ENCODE measurements at regions not wholly inside any gene's neighbourhood (a gene's known extent, or its start where the extent isn't known, plus 50 kb on each side); places are given as distances from the start of the nearest gene placed in this dataset.

DNA sequence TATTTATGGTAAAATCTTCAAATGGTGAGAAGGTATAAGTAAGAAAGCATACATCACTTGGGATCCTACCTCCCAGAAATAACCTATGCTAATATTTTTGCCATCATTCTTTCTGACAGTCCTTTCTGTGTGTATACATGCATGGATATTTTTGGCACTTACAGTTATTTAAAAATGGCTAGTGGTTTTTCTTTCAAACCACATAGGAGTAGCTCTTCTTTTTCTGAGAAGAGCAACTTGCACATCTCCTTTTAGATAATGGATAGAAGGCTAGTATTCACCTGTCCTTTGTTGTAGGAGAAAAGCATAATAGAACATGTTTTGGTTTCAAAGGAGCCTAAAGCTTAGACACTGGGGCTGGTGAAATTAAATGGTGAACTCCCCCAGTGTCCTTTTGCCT lies 87.3 kb downstream of the EMP1 start:
- no peak overlapping the region for H3K4me3 Mint-ChIP-seq (ENCODE audit: unreplicated experiment)
- H3K36me3 Mint-ChIP-seq (ENCODE audit: unreplicated experiment): no peaks in the 10 kb centered on the region
- H3K27ac Mint-ChIP-seq (ENCODE audit: unreplicated experiment): no peak overlapping the region
- no peaks in the 10 kb centered on the region for H3K4me1 Mint-ChIP-seq (ENCODE audit: unreplicated experiment)
- no peak for DNase-seq (ENCODE audit: extremely low spot score, unreplicated experiment)
- peaks cover 24% of the 10 kb centered on the region for H3K27me3 Mint-ChIP-seq (ENCODE audit: unreplicated experiment)
- TF ChIP-seq, protein P1, sequence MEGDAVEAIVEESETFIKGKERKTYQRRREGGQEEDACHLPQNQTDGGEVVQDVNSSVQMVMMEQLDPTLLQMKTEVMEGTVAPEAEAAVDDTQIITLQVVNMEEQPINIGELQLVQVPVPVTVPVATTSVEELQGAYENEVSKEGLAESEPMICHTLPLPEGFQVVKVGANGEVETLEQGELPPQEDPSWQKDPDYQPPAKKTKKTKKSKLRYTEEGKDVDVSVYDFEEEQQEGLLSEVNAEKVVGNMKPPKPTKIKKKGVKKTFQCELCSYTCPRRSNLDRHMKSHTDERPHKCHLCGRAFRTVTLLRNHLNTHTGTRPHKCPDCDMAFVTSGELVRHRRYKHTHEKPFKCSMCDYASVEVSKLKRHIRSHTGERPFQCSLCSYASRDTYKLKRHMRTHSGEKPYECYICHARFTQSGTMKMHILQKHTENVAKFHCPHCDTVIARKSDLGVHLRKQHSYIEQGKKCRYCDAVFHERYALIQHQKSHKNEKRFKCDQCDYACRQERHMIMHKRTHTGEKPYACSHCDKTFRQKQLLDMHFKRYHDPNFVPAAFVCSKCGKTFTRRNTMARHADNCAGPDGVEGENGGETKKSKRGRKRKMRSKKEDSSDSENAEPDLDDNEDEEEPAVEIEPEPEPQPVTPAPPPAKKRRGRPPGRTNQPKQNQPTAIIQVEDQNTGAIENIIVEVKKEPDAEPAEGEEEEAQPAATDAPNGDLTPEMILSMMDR (IDR thresholded peaks at IDR 0.05): no peak
- no peaks in the 10 kb centered on the region for H3K9me3 Mint-ChIP-seq (ENCODE audit: unreplicated experiment)

DNA sequence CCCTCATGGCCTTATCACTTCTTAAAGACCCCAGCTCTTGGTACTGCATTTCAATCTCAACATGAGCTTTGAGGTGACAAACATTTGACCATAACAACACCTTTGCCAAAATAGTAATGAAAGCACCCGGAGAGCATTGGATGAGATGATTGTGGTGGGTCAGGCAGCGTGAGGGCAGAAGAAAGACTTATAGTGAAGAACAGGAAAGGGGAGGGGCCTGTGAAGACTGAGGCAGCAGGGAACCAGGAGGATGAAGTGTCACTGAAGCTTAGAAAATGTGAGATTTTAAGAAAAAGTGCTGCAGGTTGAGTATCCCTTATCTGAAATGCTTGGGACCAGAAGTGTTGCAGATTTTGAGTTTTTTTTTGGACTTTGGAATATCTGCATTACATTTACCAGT lies 86.3 kb downstream of the EMP1 start:
- Mint-ChIP-seq H3K27ac (ENCODE audit: unreplicated experiment) (no peak overlapping the region), H3K4me1 (ENCODE audit: unreplicated experiment) (peaks cover 5% of the 10 kb centered on the region), H3K4me3 (ENCODE audit: unreplicated experiment) (no peak overlapping the region), H3K27me3 (ENCODE audit: unreplicated experiment) (peaks cover 26% of the 10 kb centered on the region), H3K36me3 (ENCODE audit: unreplicated experiment) (no peaks in the 10 kb centered on the region), H3K9me3 (ENCODE audit: unreplicated experiment) (no peaks in the 10 kb centered on the region)
- TF ChIP-seq, protein P1 (IDR thresholded peaks at IDR 0.05): no peak
- DNase-seq (ENCODE audit: extremely low spot score, unreplicated experiment): no peak

DNA sequence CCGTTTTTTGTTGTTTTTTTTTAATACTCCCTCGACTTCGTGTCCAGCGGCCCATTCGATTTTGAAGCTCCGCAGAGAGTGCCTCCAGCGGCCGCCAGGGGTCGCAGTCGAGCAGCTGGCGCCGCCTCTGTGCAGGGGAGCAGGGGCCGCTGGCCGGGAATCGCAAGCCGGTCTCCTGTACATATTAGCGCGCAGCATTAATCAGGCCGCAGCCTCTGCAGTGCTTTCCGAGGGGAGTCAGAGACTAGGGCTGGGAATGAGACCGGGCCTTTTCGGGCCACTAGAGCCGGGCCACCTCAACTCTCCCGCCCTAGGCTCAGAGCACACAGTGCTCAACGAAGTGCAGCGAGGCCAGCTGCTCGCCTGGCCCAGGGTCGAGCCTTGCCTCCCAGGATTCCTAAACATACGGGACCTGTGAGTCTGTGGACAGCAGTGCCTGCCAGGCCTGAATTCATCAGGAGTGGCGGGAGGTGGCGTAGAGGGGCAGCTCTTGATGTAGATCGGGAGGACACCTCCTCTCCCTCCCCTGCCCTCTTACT lies 81.8 kb downstream of the EMP1 start:
- Mint-ChIP-seq H3K4me3 (ENCODE audit: unreplicated experiment) (no peak overlapping the region), H3K36me3 (ENCODE audit: unreplicated experiment) (no peaks in the 10 kb centered on the region)
- TF ChIP-seq, protein P1 (IDR thresholded peaks at IDR 0.05): peak; percentile 98

DNA sequence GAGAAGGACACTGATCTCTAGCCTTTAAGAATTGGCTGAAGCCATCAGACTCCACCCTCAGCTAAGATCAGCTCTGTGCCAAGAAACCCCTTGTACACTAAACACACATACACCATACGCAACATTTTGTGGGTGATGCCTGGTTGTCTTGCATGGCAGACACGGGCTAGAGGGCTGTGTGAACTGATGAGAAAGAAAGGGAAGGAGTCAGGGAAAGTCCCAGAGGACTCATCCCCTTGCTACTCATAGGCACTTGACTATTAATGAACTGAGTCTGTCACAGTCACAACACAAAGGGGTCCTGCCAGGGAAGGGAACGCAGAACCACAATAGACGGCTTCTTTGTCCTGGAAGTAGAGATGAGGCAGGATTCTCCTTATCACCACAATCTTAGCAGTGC lies 80.8 kb downstream of the EMP1 start:
- Mint-ChIP-seq H3K27ac (ENCODE audit: unreplicated experiment) (no peak overlapping the region), H3K4me1 (ENCODE audit: unreplicated experiment) (peaks cover 7% of the 10 kb centered on the region), H3K27me3 (ENCODE audit: unreplicated experiment) (peaks cover 43% of the 10 kb centered on the region), H3K9me3 (ENCODE audit: unreplicated experiment) (no peaks in the 10 kb centered on the region), H3K4me3 (ENCODE audit: unreplicated experiment) (no peak overlapping the region), H3K36me3 (ENCODE audit: unreplicated experiment) (no peaks in the 10 kb centered on the region)
- TF ChIP-seq, protein P1 (IDR thresholded peaks at IDR 0.05): no peak
- no peak for DNase-seq (ENCODE audit: extremely low spot score, unreplicated experiment)

More for the DNA sequence above, 81.8 kb downstream of the EMP1 start:
- H3K9me3 Mint-ChIP-seq (ENCODE audit: unreplicated experiment): no peaks in the 10 kb centered on the region
- H3K27ac Mint-ChIP-seq (ENCODE audit: unreplicated experiment): no peak overlapping the region
- peaks cover 36% of the 10 kb centered on the region for H3K27me3 Mint-ChIP-seq (ENCODE audit: unreplicated experiment)
- H3K4me1 Mint-ChIP-seq (ENCODE audit: unreplicated experiment): peaks cover 7% of the 10 kb centered on the region
- peak; percentile 93 for DNase-seq (ENCODE audit: extremely low spot score, unreplicated experiment)

DNA sequence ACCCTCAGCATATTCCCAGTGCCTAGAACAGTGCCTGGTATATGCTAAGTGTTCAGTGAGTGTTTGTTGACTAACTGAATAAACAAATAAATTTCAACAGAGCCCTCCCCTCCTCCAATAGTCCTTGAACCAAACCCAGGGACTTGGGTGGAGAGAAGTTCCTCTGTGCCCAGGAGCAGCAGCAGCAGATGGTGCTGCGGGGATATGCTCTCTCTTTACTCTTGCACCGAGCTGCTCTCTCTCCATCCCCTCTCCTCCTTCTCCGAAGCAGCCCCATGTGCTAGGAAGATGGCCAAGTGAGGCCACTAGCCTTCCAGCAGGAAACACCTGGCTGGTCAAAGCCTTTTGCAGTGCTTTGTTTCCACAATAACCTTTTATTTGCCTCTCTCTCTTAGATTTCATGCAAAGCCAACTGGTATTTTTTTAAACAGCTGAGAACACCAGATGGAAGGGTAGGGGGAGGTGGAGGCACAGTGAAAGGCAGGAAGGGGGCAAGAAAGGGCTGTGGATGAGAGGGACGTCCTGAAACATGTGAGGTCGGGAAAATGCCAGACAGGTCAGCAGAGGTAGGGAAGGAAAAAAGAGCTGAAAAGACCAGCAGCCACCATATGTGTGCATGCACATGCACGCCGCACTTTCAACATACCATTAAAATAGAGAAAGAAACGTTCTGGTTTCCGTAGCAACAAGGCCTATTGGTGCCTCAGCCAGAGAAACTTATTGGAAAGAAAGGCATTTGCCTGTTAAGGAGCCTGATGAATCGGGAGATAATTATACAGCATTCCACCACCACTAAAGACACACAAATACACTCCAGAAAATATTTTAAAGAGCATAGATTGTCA lies 78.9 kb downstream of the EMP1 start:
- peaks cover 7% of the 10 kb centered on the region for H3K4me1 Mint-ChIP-seq (ENCODE audit: unreplicated experiment)
- DNase-seq (ENCODE audit: extremely low spot score, unreplicated experiment): no peak
- TF ChIP-seq, protein P1 (IDR thresholded peaks at IDR 0.05): no peak
- no peak overlapping the region for H3K4me3 Mint-ChIP-seq (ENCODE audit: unreplicated experiment)
- H3K36me3 Mint-ChIP-seq (ENCODE audit: unreplicated experiment): no peaks in the 10 kb centered on the region
- no peaks in the 10 kb centered on the region for H3K9me3 Mint-ChIP-seq (ENCODE audit: unreplicated experiment)
- peaks cover 59% of the 10 kb centered on the region for H3K27me3 Mint-ChIP-seq (ENCODE audit: unreplicated experiment)
- H3K27ac Mint-ChIP-seq (ENCODE audit: unreplicated experiment): no peak overlapping the region

Measured in osteocyte (in vitro differentiated cells).